ENCODE measurements at regions not wholly inside any gene's neighbourhood (a gene's known extent, or its start where the extent isn't known, plus 50 kb on each side); places are given as distances from the start of the nearest gene placed in this dataset.

DNA sequence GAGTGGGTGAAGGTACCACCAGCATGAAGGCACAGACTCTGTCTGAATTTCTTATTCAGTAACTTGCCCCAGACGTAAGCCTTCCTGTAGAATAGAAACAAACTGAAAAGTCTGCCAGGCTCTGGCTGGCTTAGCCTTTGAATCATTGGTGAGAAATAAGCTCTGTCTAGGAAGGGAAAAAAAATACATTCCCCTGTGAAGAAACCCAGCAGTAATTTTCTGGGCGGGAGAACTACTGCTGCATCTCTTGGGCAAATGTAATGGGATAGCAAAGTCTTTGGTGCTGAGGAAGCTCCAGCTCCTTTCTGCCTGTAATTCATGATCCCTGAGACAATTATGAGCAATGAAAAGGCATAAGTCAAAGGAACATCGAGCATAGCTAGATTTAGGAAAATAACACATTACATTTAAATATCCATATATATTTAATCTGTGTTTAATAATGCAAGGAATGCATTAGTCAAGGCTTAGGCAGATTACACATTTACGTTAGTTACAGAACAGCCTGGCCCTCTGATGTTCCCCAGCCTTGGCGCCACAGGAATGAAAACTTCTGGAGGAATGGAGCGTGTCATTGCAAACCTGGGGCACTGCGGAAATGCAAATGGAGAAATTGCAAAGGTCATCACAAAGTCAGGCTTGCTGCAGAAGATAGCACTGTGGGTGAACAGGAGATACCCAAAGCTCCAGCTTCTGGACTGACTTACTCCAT, 216.3 kb upstream of the CAMK1G start:
- H3K27me3 ChIP-seq (replicated peaks; ENCODE audit: control insufficient read depth, insufficient read depth, low read length) = no peaks in the 10 kb centered on the region
- H3K36me3 Mint-ChIP-seq (ENCODE audit: insufficient read depth, unreplicated experiment) = no peaks in the 10 kb centered on the region
- POLR2A ChIA-PET = interaction anchor here (0.6 kb wide), 1 partner anchor 25 kb away, joined by 4 read pairs; no protein-coding TSS in a partner anchor
- TF ChIP-seq CTCF (IDR thresholded peaks at IDR 0.05; ENCODE audit: insufficient read depth in 1 of 2, low read depth in 1 of 2, low read length in 1 of 2, severe bottlenecking in 1 of 2, unreplicated experiment in 1 of 2) = no peak
- peaks cover 27% of the 10 kb centered on the region for H3K4me1 ChIP-seq
- intact Hi-C loops (cut with micrococcal nuclease; ENCODE audit: unreplicated experiment) = no loop called here
- H3K27ac Mint-ChIP-seq (ENCODE audit: unreplicated experiment) = no peak overlapping the region
- H3K9me3 Mint-ChIP-seq (ENCODE audit: unreplicated experiment) = peaks cover 9% of the 10 kb centered on the region
- BruUV-seq (replicated peaks) = no TSS peak
- no peaks in the 10 kb centered on the region for H3K27me3 Mint-ChIP-seq (ENCODE audit: insufficient read depth, unreplicated experiment)
- DNase-seq = no peak
- H3K9me3 ChIP-seq = no peaks in the 10 kb centered on the region; the same call in none of the 2 replicates
- no peaks in the 10 kb centered on the region for H3K36me3 ChIP-seq (ENCODE audit: control insufficient read depth, insufficient read depth, low read length)
- CTCF ChIA-PET = no interaction called here
- H3K4me3 ChIP-seq (ENCODE audit: low read depth, low read length) = no peak overlapping the region
- H3K4me3 Mint-ChIP-seq (ENCODE audit: unreplicated experiment) = no peak overlapping the region
- H3K4me1 Mint-ChIP-seq (ENCODE audit: low read depth, unreplicated experiment) = peaks cover 19% of the 10 kb centered on the region

DNA sequence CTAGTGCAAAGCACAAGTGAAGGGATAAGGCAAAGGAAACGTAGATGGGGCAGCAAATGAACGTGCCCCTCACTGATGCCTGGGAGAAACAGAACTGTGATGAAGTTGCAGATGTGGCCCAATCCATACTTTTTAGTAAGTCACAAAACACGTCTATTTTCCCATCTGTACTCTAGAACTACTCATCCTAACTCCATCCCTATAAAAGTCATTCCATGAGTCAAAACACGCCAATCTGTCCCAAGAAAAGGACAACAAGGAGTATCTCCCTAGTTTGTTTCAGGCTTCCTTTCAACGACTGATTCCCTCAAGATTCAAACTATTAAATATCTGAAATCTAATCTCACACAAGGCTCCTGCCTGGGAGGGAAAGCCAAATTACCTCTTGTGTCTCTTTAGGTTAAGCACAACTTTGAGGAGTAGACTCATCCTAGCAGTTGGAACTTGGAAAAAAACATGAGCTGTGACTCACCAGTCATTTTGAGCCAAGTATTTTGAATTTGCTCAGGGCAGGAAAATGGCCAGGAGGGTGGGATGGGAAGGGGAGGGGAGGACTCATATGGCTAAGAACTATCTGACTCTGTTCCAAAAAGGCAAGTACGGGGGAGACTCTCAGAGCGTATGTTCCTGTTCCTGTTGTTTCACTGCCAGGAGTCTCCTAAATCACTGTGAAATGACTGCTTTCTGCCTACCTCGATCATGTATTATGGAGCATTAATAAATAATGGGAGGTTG, 214.5 kb upstream of the CAMK1G start:
- BruUV-seq (replicated peaks) = no TSS peak
- H3K27me3 ChIP-seq (replicated peaks; ENCODE audit: control insufficient read depth, insufficient read depth, low read length) = no peaks in the 10 kb centered on the region
- Mint-ChIP-seq H3K9me3 (ENCODE audit: unreplicated experiment) (peaks cover 9% of the 10 kb centered on the region), H3K4me1 (ENCODE audit: low read depth, unreplicated experiment) (peaks cover 13% of the 10 kb centered on the region), H3K4me3 (ENCODE audit: unreplicated experiment) (no peak overlapping the region), H3K27me3 (ENCODE audit: insufficient read depth, unreplicated experiment) (no peaks in the 10 kb centered on the region), H3K36me3 (ENCODE audit: insufficient read depth, unreplicated experiment) (no peaks in the 10 kb centered on the region), H3K27ac (ENCODE audit: unreplicated experiment) (no peak overlapping the region)
- no peak overlapping the region for H3K4me3 ChIP-seq (ENCODE audit: low read depth, low read length)
- CTCF ChIA-PET = no interaction called here
- POLR2A ChIA-PET = no interaction called here
- H3K4me1 ChIP-seq = peaks cover 11% of the 10 kb centered on the region
- intact Hi-C loops (cut with micrococcal nuclease; ENCODE audit: unreplicated experiment) = no loop called here
- no peaks in the 10 kb centered on the region for H3K36me3 ChIP-seq (ENCODE audit: control insufficient read depth, insufficient read depth, low read length)
- H3K9me3 ChIP-seq = no peaks in the 10 kb centered on the region; the same call in none of the 2 replicates
- no peak for DNase-seq
- no peak for TF ChIP-seq CTCF (IDR thresholded peaks at IDR 0.05; ENCODE audit: insufficient read depth in 1 of 2, low read depth in 1 of 2, low read length in 1 of 2, severe bottlenecking in 1 of 2, unreplicated experiment in 1 of 2)

GRCh38 chr1:209370241-209370995, 213.1 kb upstream of the CAMK1G start:
- no peaks in the 10 kb centered on the region for H3K27me3 Mint-ChIP-seq (ENCODE audit: insufficient read depth, unreplicated experiment)
- H3K4me1 Mint-ChIP-seq (ENCODE audit: low read depth, unreplicated experiment) = peaks cover under 1% of the 10 kb centered on the region
- H3K9me3 Mint-ChIP-seq (ENCODE audit: unreplicated experiment) = peaks cover 9% of the 10 kb centered on the region
- no TSS peak for BruUV-seq (replicated peaks)
- no peak overlapping the region for H3K27ac Mint-ChIP-seq (ENCODE audit: unreplicated experiment)
- H3K4me3 Mint-ChIP-seq (ENCODE audit: unreplicated experiment) = no peak overlapping the region
- Histone ChIP-seq H3K4me1 (peaks cover 2% of the 10 kb centered on the region), H3K36me3 (ENCODE audit: control insufficient read depth, insufficient read depth, low read length) (no peaks in the 10 kb centered on the region), H3K4me3 (ENCODE audit: low read depth, low read length) (no peak overlapping the region), H3K27me3 (replicated peaks; ENCODE audit: control insufficient read depth, insufficient read depth, low read length) (no peaks in the 10 kb centered on the region), H3K9me3 (no peaks in the 10 kb centered on the region; the same call in none of the 2 replicates)
- intact Hi-C loops (cut with micrococcal nuclease; ENCODE audit: unreplicated experiment) = no loop called here
- CTCF ChIA-PET = no interaction called here
- TF ChIP-seq CTCF (IDR thresholded peaks at IDR 0.05; ENCODE audit: insufficient read depth in 1 of 2, low read depth in 1 of 2, low read length in 1 of 2, severe bottlenecking in 1 of 2, unreplicated experiment in 1 of 2) = no peak
- no peak for DNase-seq
- POLR2A ChIA-PET = no interaction called here
- no peaks in the 10 kb centered on the region for H3K36me3 Mint-ChIP-seq (ENCODE audit: insufficient read depth, unreplicated experiment)

Data from Caco-2 (cell line).